K562 (cell line): ENCODE measurements at regions not wholly inside any gene's neighbourhood (a gene's known extent, or its start where the extent isn't known, plus 50 kb on each side); places are given as distances from the start of the nearest gene placed in this dataset.

ENCODE experiments used
- FOS ChIP-seq: IDR thresholded peaks from 3 replicates; pipeline ENCODE4 v1.6.1; 2011; ENCODE audit not compliant: insufficient read length; ENCODE audit errors: extremely low read depth
- MCM3 ChIP-seq: fragments of 450-650 bp; IDR thresholded peaks from 2 replicates; pipeline ENCODE4 v1.6.1; 2016
- NFE2 ChIP-seq: IDR thresholded peaks from 2 replicates; pipeline ENCODE4 v1.6.1; 2014; ENCODE audit warnings: antibody characterized with exemption, low read depth
- ZNF143 ChIP-seq: sonication (generic); formaldehyde crosslinking; IDR thresholded peaks from 2 replicates; pipeline ENCODE4 v1.9.0; 2022; ENCODE audit warnings: mild to moderate bottlenecking, missing genetic modification reagents
- TF ChIP-seq, protein P1 (sequence below), 3 experiments: IDR thresholded peaks in 2 of 3; conservative IDR thresholded peaks in 1 of 3; 2 replicates each; pipeline ENCODE4 v1.5.1; 2011 to 2012; ENCODE audit warnings: low read length in 3 of 3, mild to moderate bottlenecking in 3 of 3, control low read depth in 2 of 3, improper control_type of control experiment in 1 of 3, inconsistent platforms in 1 of 3, low read depth in 1 of 3, mixed read lengths in 1 of 3, moderate library complexity in 1 of 3; ENCODE audit not compliant: insufficient read depth in 2 of 3

- no peak for TF ChIP-seq MCM3
- TF ChIP-seq, protein P1, sequence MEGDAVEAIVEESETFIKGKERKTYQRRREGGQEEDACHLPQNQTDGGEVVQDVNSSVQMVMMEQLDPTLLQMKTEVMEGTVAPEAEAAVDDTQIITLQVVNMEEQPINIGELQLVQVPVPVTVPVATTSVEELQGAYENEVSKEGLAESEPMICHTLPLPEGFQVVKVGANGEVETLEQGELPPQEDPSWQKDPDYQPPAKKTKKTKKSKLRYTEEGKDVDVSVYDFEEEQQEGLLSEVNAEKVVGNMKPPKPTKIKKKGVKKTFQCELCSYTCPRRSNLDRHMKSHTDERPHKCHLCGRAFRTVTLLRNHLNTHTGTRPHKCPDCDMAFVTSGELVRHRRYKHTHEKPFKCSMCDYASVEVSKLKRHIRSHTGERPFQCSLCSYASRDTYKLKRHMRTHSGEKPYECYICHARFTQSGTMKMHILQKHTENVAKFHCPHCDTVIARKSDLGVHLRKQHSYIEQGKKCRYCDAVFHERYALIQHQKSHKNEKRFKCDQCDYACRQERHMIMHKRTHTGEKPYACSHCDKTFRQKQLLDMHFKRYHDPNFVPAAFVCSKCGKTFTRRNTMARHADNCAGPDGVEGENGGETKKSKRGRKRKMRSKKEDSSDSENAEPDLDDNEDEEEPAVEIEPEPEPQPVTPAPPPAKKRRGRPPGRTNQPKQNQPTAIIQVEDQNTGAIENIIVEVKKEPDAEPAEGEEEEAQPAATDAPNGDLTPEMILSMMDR (IDR thresholded peaks at IDR 0.05 in 2 of 3, conservative IDR thresholded peaks at IDR 0.05 in 1 of 3; ENCODE audit: insufficient read depth in 2 of 3, low read depth in 1 of 3, low read length in 3 of 3): no peak
- TF ChIP-seq FOS: no peak
- TF ChIP-seq NFE2: peak; percentile 96
- TF ChIP-seq ZNF143 (CRISPR knock-in tag): no peak
Observed at GRCh38 chr14:89000007-89000942, 175.8 kb downstream of the TTC8 start.
